NCI-H460 (cell line): ENCODE measurements at regions not wholly inside any gene's neighbourhood (a gene's known extent, or its start where the extent isn't known, plus 50 kb on each side); places are given as distances from the start of the nearest gene placed in this dataset.

Experiments
- DNase-seq: peaks from one replicate; pipeline ENCODE4 v3.0.0-alpha.2; 2016; ENCODE audit warnings: low read depth; ENCODE audit errors: extremely low read depth

GRCh38 chr11:69928975-69929374, 109.8 kb upstream of the FGF3 start:
- DNase-seq = no peak

- DNase-seq = no peak
Measured at GRCh38 chr11:69930081-69931059, 111.2 kb upstream of the FGF3 start.

GRCh38 chr11:69931060-69931910, 112.1 kb upstream of the FGF3 start:
- no peak for DNase-seq

- no peak for DNase-seq
Measured at GRCh38 chr11:69931994-69932910, 113.0 kb upstream of the FGF3 start.

GRCh38 chr11:69934861-69935494, 115.8 kb upstream of the FGF3 start:
- no peak for DNase-seq

GRCh38 chr11:69935941-69936505, 116.8 kb upstream of the FGF3 start:
- DNase-seq = no peak

- DNase-seq = no peak
Measured at GRCh38 chr11:69936771-69937170, 117.6 kb upstream of the FGF3 start.

GRCh38 chr11:69938206-69938605, 119.0 kb upstream of the FGF3 start:
- DNase-seq = no peak

GRCh38 chr11:69939551-69940245, 120.5 kb upstream of the FGF3 start:
- DNase-seq = no peak

- DNase-seq = no peak
Measured at GRCh38 chr11:69940246-69940610, 121.0 kb upstream of the FGF3 start.

- DNase-seq = no peak
Measured at GRCh38 chr11:69941546-69942332, 122.5 kb upstream of the FGF3 start.

- no peak for DNase-seq
Measured at GRCh38 chr11:69942333-69942820, 123.2 kb upstream of the FGF3 start.

GRCh38 chr11:69943066-69943465, 123.8 kb upstream of the FGF3 start:
- DNase-seq = peak; percentile 16

- DNase-seq = no peak
Measured at GRCh38 chr11:69943506-69943905, 124.3 kb upstream of the FGF3 start.

- no peak for DNase-seq
Measured at GRCh38 chr11:69944146-69944795, 125.1 kb upstream of the FGF3 start.

GRCh38 chr11:69945157-69945556, 125.9 kb upstream of the FGF3 start:
- no peak for DNase-seq

- no peak for DNase-seq
Measured at GRCh38 chr11:69947059-69947792, 128.0 kb upstream of the FGF3 start.
